NCI-H128 (cell line): ENCODE measurements at regions not wholly inside any gene's neighbourhood (a gene's known extent, or its start where the extent isn't known, plus 50 kb on each side); places are given as distances from the start of the nearest gene placed in this dataset.

Source experiments
- DNase-seq: peaks from one replicate; lab custom pipeline; 2025; ENCODE audit not compliant: unreplicated experiment; lab: John Stamatoyannopoulos, UW

- no peak for DNase-seq
These were observed 475.6 kb downstream of the MIAT start for GRCh38 chr22:27133019-27133431.

GRCh38 chr22:27133681-27134314 lies 476.4 kb downstream of the MIAT start:
- DNase-seq = no peak

- no peak for DNase-seq
These were observed 476.9 kb downstream of the MIAT start for GRCh38 chr22:27134315-27134701.

GRCh38 chr22:27135031-27135981 lies 477.9 kb downstream of the MIAT start:
- DNase-seq = no peak

- no peak for DNase-seq
These were observed 479.2 kb downstream of the MIAT start for GRCh38 chr22:27136596-27136995.

- DNase-seq = no peak
These were observed 480.5 kb downstream of the MIAT start for GRCh38 chr22:27137871-27138337.

- no peak for DNase-seq
These were observed 481.1 kb downstream of the MIAT start for GRCh38 chr22:27138471-27138870.

GRCh38 chr22:27139935-27140511 lies 482.6 kb downstream of the MIAT start:
- DNase-seq = no peak

- DNase-seq = no peak
These were observed 484.9 kb downstream of the MIAT start for GRCh38 chr22:27142286-27142685.

- DNase-seq = no peak
These were observed 486.9 kb downstream of the MIAT start for GRCh38 chr22:27144321-27144720.

GRCh38 chr22:27146866-27147633 lies 489.7 kb downstream of the MIAT start:
- no peak for DNase-seq

GRCh38 chr22:27148055-27148454 lies 490.7 kb downstream of the MIAT start:
- no peak for DNase-seq

GRCh38 chr22:27148886-27149470 lies 491.6 kb downstream of the MIAT start:
- DNase-seq = no peak

- no peak for DNase-seq
These were observed 492.6 kb downstream of the MIAT start for GRCh38 chr22:27149921-27150543.

- DNase-seq = no peak
These were observed 493.2 kb downstream of the MIAT start for GRCh38 chr22:27150544-27150941.

- no peak for DNase-seq
These were observed 494.0 kb downstream of the MIAT start for GRCh38 chr22:27151407-27151806.

GRCh38 chr22:27152033-27152432 lies 494.6 kb downstream of the MIAT start:
- DNase-seq = no peak

- DNase-seq = no peak
These were observed 495.5 kb downstream of the MIAT start for GRCh38 chr22:27152883-27153282.

GRCh38 chr22:27153386-27153785 lies 496.0 kb downstream of the MIAT start:
- DNase-seq = no peak

- DNase-seq = no peak
These were observed 497.3 kb downstream of the MIAT start for GRCh38 chr22:27154717-27155116.
